ENCODE measurements at regions not wholly inside any gene's neighbourhood (a gene's known extent, or its start where the extent isn't known, plus 50 kb on each side); places are given as distances from the start of the nearest gene placed in this dataset.

- no peak for TF ChIP-seq CTCF (IDR thresholded peaks at IDR 0.05)
- TF ChIP-seq POLR2A (IDR thresholded peaks at IDR 0.05): no peak
Observed at GRCh38 chr20:47974234-47974878, 189.1 kb upstream of the SULF2 start.
